ENCODE measurements at regions not wholly inside any gene's neighbourhood (a gene's known extent, or its start where the extent isn't known, plus 50 kb on each side); places are given as distances from the start of the nearest gene placed in this dataset.

- no peak for TF ChIP-seq CTCF (IDR thresholded peaks at IDR 0.05; ENCODE audit: insufficient read depth, low read length)
- TF ChIP-seq POLR2AphosphoS5 (IDR thresholded peaks at IDR 0.05; ENCODE audit: low read depth): no peak
- no peak for TF ChIP-seq GABPA (IDR thresholded peaks at IDR 0.05; ENCODE audit: low read depth)
Observed at GRCh38 chr12:125515887-125516286, 450.7 kb downstream of the AACS start.

Data from HL-60 (cell line).